Panc1 (cell line): ENCODE measurements at regions not wholly inside any gene's neighbourhood (a gene's known extent, or its start where the extent isn't known, plus 50 kb on each side); places are given as distances from the start of the nearest gene placed in this dataset.

Experiments used
- ATAC-seq: fragments of 200-7000 bp; cut with Tn5 transposase; 2 replicates; pipeline ENCODE4 v1.9.1; 2020; ENCODE audit warnings: mild to moderate bottlenecking, moderate library complexity
- BruUV-seq: library from RNA; stranded (reverse); fragments of 400-500 nt; replicated peaks from 2 replicates; lab custom pipeline; 2021; lab: Mats Ljungman, UMichigan
- CTCF ChIA-PET: fragments of 300-600 bp; sonication (Branson Sonifier 250); formaldehyde crosslinking; loops from one replicate; lab custom pipeline; 2022; ENCODE audit warnings: antibody characterized with exemption; lab: Charles Lee
- POLR2A ChIA-PET: fragments of 300-600 bp; sonication (Branson Sonifier 250); formaldehyde crosslinking; loops from one replicate; lab custom pipeline; 2022; ENCODE audit warnings: antibody characterized with exemption; lab: Charles Lee
- DNase-seq: peaks from one replicate; pipeline ENCODE4 v3.0.0-alpha.2; 2010; ENCODE audit warnings: low read depth, low spot score
- H3K27ac ChIP-seq: 2 replicates; pipeline ENCODE4 v1.5.1; 2011; ENCODE audit warnings: mild to moderate bottlenecking, low read length, inconsistent platforms
- H3K27me3 ChIP-seq: fragments of 200-500 bp; sonication (Bioruptor generic); 2 replicates; pipeline ENCODE4 v1.6.0; 2014; ENCODE audit warnings: low read length, inconsistent platforms; ENCODE audit not compliant: control insufficient read depth, insufficient read depth
- H3K36me3 ChIP-seq: fragments of 200-500 bp; sonication (Bioruptor generic); 2 replicates; pipeline ENCODE4 v1.5.1; 2014; ENCODE audit warnings: inconsistent platforms, mild to moderate bottlenecking, low read length, moderate library complexity; ENCODE audit not compliant: control insufficient read depth, insufficient read depth
- H3K4me1 ChIP-seq: 2 replicates; pipeline ENCODE4 v1.5.1; 2011; ENCODE audit warnings: inconsistent platforms, mild to moderate bottlenecking, low read length, moderate library complexity; ENCODE audit not compliant: control insufficient read depth, insufficient read depth
- H3K4me3 ChIP-seq, 2 experiments: 2 replicates each; pipeline ENCODE4 v1.5.1; 2011 to 2012; ENCODE audit warnings: low read depth in 2 of 2, low read length in 2 of 2, mild to moderate bottlenecking in 2 of 2, inconsistent platforms in 1 of 2, moderate library complexity in 1 of 2
- H3K9me3 ChIP-seq: fragments of 200-500 bp; sonication (Bioruptor generic); 2 replicates; pipeline ENCODE4 v1.5.1; 2014; ENCODE audit warnings: low read depth, mild to moderate bottlenecking, inconsistent platforms, low read length, moderate library complexity; ENCODE audit not compliant: control insufficient read depth, insufficient read depth
- CTCF ChIP-seq: fragments of 450-650 bp; IDR thresholded peaks from 2 replicates; pipeline ENCODE4 v1.5.1; 2017; ENCODE audit warnings: mild to moderate bottlenecking
- POLR2AphosphoS5 ChIP-seq: IDR thresholded peaks from 2 replicates; pipeline ENCODE4 v1.6.1; 2012; ENCODE audit warnings: mild to moderate bottlenecking, low read depth, low read length, moderate library complexity
- REST ChIP-seq, 2 experiments: IDR thresholded peaks; 2 replicates each; pipeline ENCODE4 v1.6.1; 2011 to 2012; ENCODE audit warnings: low read depth in 2 of 2, control low read depth in 1 of 2, low read length in 1 of 2, mild to moderate bottlenecking in 1 of 2, moderate library complexity in 1 of 2; ENCODE audit not compliant: insufficient read depth in 1 of 2
- SIN3A ChIP-seq: IDR thresholded peaks from 2 replicates; pipeline ENCODE4 v1.6.1; 2012; ENCODE audit warnings: low read depth, mild to moderate bottlenecking, low read length, moderate library complexity, borderline replicate concordance; ENCODE audit not compliant: insufficient read depth
- TCF7L2 ChIP-seq: IDR thresholded peaks from 2 replicates; pipeline ENCODE4 v1.6.1; 2011; ENCODE audit warnings: mild to moderate bottlenecking, low read depth, low read length, inconsistent platforms
- in situ Hi-C: cut with HindIII; loops from 2 replicates; pipeline ENCODE4 v1.10.0; 2016; ENCODE audit warnings: low sequenced_read_pairs, low pct_unique_long_range_greater_than_20kb
- intact Hi-C: fragments of 100-400 bp; cut with micrococcal nuclease; formaldehyde crosslinking; loops from one replicate; pipeline ENCODE4 v1.10.0; 2022; ENCODE audit not compliant: unreplicated experiment

GRCh38 chr12:89983622-89984021, 275.0 kb upstream of the ATP2B1 start:
- no peaks in the 10 kb centered on the region for H3K36me3 ChIP-seq
- in situ Hi-C loops (no loop called here), intact Hi-C loops (no loop called here)
- CTCF ChIA-PET = no interaction called here
- no peaks in the 10 kb centered on the region for H3K27me3 ChIP-seq
- no peak overlapping the region for H3K4me3 ChIP-seq
- BruUV-seq = no TSS peak
- no peaks in the 10 kb centered on the region for H3K9me3 ChIP-seq
- no peak overlapping the region for H3K27ac ChIP-seq
- TF ChIP-seq CTCF (no peak), TCF7L2 (no peak), SIN3A (no peak), REST (IDR thresholded peaks at IDR 0.05; ENCODE audit: insufficient read depth in 1 of 2, low read depth in 2 of 2, low read length in 1 of 2) (no peak), POLR2AphosphoS5 (no peak)
- H3K4me1 ChIP-seq = no peaks in the 10 kb centered on the region
- POLR2A ChIA-PET = no interaction called here
- ATAC-seq (no peak), DNase-seq (no peak)

- intact Hi-C loops = no loop called here
- no peak for DNase-seq
- ChIA-PET CTCF (no interaction called here), POLR2A (no interaction called here)
- Histone ChIP-seq H3K4me3 (no peak overlapping the region), H3K9me3 (no peaks in the 10 kb centered on the region), H3K27me3 (no peaks in the 10 kb centered on the region), H3K4me1 (no peaks in the 10 kb centered on the region), H3K27ac (no peak overlapping the region), H3K36me3 (no peaks in the 10 kb centered on the region)
- in situ Hi-C loops = no loop called here
- ATAC-seq = no peak
- BruUV-seq = no TSS peak
- no peak for TF ChIP-seq TCF7L2
- TF ChIP-seq CTCF = no peak
- TF ChIP-seq SIN3A = no peak
- no peak for TF ChIP-seq POLR2AphosphoS5
- no peak for TF ChIP-seq REST (IDR thresholded peaks at IDR 0.05; ENCODE audit: insufficient read depth in 1 of 2, low read depth in 2 of 2, low read length in 1 of 2)
Observed at GRCh38 chr12:89980236-89980635, 271.6 kb upstream of the ATP2B1 start.
